NCI-H146 treated with DMSO at 0.1 percent for 48 hours (cell line): ENCODE measurements at regions not wholly inside any gene's neighbourhood (a gene's known extent, or its start where the extent isn't known, plus 50 kb on each side); places are given as distances from the start of the nearest gene placed in this dataset.
"Not testable (repeated sequence)": the region's sequence is repeated elsewhere in the genome, so short reads cannot be mapped to it uniquely, and the experiment has no call there.

Source experiments
- DNase-seq: peaks from one replicate; lab custom pipeline; 2025; ENCODE audit not compliant: unreplicated experiment; lab: John Stamatoyannopoulos, UW

DNA sequence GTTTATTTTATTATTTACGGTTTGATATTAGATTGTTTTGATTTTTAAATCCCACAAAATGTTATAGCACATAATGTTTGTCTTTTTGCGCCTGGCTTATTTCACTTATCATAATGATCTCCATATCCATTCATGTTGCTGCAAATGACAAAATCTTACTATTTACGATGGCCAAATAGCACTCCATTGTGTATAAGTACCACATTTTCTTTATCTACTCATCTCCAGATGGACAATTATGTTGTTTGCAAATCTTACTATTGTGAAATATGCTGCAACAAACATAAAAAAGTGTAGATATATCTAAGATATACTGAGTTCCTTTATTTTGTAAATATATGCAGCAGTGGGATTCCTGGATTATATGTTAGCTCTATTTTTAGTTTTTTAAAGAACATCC is 1568.3 kb downstream of the AMY1C start:
- DNase-seq, result no peak

DNA sequence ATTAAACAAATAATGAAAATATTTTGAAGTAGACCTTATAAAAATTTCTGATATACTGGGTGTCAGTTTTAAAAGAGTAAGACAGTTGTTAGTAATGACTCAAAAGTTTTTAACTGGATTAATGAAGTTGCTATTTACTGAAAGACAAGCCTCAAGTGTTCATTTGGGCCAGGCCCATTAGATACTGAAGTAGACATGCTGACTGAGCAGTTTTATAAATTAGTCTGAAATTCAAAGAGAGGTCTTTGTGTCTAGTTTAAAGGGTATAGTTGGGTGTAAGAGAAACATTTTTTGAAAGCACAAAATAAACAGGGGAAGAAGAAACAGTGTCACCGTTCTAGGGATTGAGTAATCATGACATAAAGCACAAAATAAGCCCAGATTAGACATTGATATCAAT is 1577.2 kb downstream of the AMY1C start:
- no peak for DNase-seq

- no peak for DNase-seq
These were observed 1587.7 kb downstream of the AMY1C start for GRCh38 chr1:105337420-105337819.

DNA sequence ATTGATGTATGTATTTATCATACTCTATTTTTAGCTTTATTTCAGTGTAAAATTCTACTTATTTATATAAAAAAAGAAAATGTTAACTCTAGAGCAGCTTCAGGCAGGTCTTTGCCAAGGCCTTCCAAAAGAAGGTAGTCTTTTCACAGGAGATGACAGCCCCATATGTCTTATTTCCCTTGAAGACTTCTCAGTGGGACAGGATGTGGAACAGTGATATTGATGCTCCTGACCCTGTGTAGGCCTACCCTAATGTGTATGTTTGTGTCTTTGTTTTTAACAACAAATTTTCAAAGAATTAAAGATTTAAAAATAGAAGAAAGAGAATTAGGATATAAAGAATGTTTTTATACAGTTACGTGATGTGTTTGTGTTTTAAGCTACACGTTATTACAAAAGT is 1593.6 kb downstream of the AMY1C start:
- no peak for DNase-seq

DNA sequence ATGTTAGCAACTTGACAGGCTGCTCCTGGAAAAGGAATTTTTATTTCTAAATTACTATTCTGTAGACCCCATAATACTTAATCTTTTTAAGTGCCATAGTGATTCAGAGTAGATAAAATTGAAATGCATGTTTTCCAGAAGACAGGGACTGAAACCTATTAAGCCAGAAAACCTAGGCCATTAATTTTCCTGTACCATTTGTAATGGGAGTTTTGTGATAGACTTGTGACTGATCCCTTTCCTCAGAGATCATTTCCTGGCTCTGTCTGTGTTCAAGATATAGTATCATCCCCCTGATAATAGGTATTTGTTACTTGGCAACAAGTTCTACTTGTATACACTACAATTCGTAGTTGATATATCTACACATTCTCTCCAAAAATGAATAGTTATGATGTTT is 1609.8 kb downstream of the AMY1C start:
- no peak for DNase-seq

DNA sequence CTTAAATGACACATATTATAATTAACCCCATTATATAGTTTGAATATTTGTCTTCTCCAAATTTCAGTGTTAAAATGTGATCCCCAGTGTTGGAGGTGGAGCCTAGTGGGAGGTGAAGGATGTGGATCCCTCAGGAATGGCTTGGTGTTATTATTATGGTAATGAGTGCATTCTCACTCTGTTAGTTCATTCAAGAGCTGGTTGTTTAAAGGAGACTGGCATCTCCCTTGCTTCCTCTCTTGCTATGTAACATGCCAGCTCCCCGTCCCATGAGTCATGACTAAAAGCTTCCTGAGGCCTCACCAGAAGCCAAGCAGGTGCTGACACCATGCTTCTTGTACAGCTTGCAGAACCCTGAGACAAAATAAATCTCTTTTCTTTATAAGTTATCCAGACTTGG is 1612.7 kb downstream of the AMY1C start:
- DNase-seq, result no peak

GRCh38 chr1:105368446-105368845 is 1618.7 kb downstream of the AMY1C start:
- peak; percentile 37 for DNase-seq

- DNase-seq, result no peak
These were observed 1624.0 kb downstream of the AMY1C start for GRCh38 chr1:105373681-105374080.

DNA sequence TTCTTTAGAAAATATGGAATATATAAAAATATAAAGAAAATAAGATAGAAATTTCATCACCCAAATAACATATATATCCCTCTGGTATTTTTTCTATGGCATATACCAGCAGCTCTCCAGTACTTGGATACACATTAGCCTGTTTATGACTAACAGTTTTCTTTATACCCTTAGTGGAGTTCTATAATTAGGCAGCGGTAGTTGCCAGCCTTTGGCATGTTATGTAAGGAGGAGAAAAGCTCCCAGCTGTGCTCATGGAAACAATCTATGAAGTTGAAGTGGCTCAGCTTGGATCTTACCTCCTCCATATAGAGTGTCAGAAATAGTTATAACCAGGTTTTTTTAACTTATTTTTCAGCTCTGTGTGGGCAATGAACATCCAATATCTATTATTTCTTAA is 1636.8 kb downstream of the AMY1C start:
- no peak for DNase-seq

- no peak for DNase-seq
These were observed 1646.3 kb downstream of the AMY1C start for GRCh38 chr1:105396001-105396400.

DNA sequence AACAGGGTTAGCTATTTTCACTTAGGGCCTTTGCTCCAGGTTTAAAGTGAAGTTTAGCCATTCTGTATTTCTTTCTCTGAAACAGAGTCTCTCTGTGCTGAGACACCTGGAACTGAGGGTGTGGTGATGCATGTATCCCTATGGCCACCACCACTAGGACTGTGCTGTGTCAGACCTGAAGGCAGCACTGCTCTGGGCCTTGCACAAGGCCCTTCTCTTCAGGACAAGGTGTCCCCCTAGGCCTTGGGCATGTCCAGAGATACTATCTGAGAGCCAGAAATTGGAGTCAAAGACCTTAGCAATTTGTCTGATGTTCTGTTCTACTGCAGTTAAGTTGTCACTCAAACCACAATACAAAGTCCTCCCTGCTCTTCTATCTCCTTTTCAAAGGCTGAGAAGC is 1649.2 kb downstream of the AMY1C start:
- no peak for DNase-seq

DNA sequence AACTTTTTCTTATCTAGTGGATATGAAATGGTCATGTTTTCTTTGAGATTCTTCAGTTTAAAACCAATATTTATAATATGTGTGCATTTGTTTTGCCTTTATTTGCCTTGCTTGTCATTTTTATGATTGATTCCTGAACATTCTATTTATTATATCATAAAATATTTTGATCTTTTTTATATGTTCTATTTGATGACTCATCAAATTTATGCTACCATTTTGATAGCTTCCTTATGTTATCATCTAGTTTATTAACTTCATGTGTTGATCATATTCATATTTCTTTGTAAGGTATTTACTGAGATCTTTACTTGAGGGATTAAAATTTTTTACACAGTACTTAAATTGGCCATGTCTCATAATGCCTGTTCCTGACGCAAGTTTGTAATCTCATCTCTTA is 1650.0 kb downstream of the AMY1C start:
- no peak for DNase-seq

- no peak for DNase-seq
These were observed 1640.2 kb upstream of the PRMT6 start for GRCh38 chr1:105416261-105416660.

DNA sequence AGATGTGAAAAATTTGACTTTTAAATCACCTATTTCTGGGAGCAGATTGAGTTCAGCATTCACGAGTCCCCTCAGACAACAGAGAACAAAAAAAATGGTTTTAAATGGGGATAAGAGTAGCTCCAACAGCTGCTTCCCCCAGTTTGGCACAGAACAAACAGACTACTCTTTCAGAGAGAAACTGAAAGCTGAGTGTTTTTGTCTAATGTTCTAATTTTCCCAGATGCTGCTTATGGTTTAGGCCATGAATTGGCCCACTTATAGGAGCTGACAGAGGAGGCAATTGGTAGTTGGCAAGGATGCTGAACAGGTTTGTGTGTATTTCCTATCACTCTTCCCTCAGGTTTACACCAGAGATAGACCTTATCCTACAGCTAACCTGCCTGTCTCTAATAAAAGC is 1637.4 kb upstream of the PRMT6 start:
- no peak for DNase-seq

GRCh38 chr1:105427543-105427942 is 1628.9 kb upstream of the PRMT6 start:
- DNase-seq, result no peak

DNA sequence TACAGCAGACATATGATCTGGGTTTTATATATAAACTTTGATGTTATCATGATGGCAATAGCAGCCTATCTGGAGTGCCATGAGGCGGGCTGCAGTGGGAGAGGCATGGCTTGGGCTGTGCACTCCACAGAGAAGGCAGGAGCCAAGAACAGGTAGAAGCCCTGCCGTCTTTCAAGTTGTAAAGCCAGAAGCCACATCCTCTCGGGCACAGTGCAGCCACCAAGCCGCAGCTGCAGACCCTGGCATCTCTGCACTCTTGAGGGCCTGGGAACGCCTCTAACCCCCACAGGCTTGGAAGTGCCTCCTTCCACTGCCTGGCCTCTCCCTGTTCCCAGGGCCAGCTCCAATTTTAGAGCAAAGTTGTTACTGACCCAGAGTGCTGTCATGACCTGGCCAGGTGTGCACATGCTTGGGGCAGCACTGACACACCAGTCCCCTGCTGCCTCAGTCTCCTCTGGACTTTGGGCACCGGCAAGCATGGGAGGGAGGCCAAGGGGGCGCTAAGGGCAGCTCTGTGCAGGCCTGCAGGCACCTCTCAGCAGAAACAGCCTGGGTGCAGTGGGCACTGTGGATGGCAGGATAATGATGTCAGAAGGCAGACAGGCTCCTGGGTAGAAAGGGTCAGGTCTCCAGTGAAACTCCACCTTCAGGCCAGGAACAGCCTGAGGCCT is 1619.8 kb upstream of the PRMT6 start:
- no peak for DNase-seq

- DNase-seq, result no peak
These were observed 1618.6 kb upstream of the PRMT6 start for GRCh38 chr1:105437847-105438246.

DNA sequence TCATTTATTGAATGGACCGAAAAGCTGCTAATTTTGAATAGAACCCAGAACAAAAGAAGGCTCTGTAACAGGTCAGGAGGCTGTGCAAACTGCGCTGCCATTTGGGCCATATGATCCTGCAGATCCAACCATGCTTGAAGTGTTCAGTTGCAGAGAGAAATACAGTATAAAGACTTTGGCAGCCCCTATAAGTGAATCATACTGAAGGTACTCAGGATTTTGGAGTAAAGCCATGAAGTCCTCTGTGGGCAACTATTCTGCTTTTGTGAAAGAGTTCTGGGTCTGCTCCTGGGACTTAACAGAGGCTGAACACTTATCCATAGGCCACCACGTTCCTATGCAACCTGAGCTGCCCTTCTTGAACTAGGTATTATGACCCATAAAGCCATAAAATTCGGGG is 1613.6 kb upstream of the PRMT6 start:
- DNase-seq, result no peak

GRCh38 chr1:105459759-105460158 is 1596.7 kb upstream of the PRMT6 start:
- no peak for DNase-seq

DNA sequence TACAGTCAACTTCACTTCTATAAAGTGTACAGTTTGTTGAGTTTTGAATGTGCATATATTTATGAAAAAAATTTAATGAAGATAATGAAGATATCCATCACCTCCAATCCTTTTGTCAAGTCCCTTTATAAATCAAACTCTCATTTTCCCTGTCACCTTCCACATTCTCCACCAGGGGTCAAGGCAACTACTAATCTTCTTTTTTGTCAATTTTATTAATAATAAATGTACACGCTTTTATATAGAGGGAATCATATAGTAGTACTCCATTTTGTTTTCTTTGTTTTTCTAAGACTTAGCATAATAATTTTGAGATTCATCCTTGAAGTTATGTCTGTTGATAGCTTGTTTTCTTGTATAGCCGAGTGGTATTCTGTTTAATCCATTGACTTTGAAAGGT is 1594.2 kb upstream of the PRMT6 start:
- DNase-seq, result no peak

GRCh38 chr1:105467549-105467948 is 1588.9 kb upstream of the PRMT6 start:
- no peak for DNase-seq

GRCh38 chr1:105470541-105470940 is 1585.9 kb upstream of the PRMT6 start:
- not testable (repeated sequence) for DNase-seq

DNA sequence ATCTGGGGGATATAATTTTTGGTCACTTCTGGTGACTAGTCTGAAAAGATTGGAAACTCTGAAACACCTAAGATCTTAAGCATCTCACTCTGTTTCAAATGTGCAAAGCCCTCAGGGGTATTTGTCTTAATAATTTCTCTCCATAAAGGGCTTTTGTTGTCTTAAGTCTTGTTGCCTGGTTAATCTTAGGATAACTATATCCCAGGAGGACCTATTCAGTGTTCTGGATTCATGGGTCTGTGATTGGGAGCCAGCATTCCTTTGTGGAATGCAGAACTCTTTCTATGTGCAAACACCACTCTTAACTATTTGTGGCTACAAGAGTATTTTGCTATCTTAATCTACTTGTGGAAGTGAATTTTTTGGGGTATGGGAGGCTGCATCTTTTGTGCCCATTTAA is 1573.0 kb upstream of the PRMT6 start:
- DNase-seq, result no peak

GRCh38 chr1:105485207-105485606 is 1571.3 kb upstream of the PRMT6 start:
- DNase-seq, result no peak
